Activated CD8-positive, alpha-beta memory T cell treated with anti-CD3 and anti-CD28 coated beads, Interleukin-2, amount 50 U/mL, for 1 hour (primary cell): ENCODE measurements at regions not wholly inside any gene's neighbourhood (a gene's known extent, or its start where the extent isn't known, plus 50 kb on each side); places are given as distances from the start of the nearest gene placed in this dataset.
"Not testable (repeated sequence)": the region's sequence is repeated elsewhere in the genome, so short reads cannot be mapped to it uniquely, and the experiment has no call there.

Experiments used
- DNase-seq: peaks from one replicate; pipeline ENCODE4 v3.0.0-alpha.2; 2020; ENCODE audit errors: extremely low read depth

DNA sequence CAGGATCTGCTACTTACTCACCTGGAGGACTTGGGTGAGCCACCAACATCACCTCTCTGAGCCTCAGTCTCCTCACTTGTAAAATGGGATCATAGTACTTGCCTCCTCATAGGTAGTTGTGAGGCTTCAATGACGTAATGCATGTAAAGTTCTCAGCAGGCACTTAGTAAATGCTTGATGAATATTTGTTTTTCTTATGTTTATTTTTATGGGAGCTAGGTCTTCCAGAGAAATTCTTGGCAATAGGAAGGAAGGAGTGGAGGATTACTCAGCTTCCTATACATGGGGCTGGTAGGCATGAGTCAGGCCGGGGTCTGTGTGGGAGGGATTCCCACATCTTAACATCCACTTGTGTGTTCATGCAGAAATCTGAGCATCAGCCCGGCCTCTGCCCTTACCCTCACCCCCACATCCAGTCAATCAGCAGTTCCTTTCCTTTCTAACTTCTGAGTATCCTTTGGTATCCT, 95.4 kb upstream of the USP24 start:
- no peak for DNase-seq

DNA sequence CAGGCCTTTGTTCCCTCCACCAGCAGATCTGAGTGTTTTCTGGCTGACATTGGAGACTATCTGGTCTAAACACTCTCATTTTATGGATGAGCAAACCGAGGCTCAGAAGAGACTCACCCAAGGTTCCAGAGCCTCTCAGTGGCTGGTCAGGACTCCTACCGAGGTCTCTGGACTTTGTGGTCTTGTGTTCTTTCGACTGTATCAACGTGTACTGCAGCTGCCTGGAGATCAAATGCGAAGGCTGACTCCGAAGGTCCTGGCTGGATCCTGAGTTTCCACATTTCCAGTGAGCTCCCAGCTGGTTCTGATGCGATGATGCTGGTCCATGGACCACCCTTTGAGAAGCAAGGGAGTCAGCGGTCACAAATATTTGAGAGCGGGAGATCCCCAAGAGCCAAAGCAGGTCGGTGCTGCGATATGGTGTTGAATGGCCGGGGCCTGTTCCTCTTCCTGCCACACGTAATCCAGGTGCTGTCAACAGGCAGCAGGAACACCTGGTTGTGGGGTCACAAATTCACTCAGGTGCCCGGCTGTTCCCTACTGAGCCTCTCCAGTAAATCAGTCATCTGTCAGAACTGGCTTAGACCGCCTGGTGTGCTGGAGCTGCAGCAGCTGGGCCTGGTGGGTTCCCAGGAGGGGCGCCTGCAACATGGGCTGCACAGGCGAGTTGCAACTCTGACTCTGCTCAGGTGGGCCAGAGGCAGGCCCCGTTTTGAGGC, 94.8 kb upstream of the USP24 start:
- DNase-seq = no peak

DNA sequence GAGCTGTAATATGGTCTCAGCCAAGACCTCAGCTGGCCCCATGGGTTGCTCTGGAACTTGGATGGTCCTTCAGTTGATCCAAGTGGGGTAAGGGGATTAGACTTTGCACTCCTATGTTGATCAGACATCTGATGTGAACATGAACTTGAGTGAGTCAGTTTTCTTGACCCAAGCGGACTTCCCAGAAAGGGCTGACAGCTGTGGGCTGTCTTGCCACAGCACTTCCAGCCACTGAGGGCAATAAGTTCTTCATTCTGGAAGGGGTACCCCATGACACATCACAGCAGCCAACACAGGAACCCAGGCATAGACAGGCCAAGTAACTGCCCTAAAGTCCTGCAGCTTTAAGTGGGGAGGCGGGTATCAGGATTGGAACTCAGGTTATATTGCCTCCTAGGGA, 93.9 kb upstream of the USP24 start:
- no peak for DNase-seq

DNA sequence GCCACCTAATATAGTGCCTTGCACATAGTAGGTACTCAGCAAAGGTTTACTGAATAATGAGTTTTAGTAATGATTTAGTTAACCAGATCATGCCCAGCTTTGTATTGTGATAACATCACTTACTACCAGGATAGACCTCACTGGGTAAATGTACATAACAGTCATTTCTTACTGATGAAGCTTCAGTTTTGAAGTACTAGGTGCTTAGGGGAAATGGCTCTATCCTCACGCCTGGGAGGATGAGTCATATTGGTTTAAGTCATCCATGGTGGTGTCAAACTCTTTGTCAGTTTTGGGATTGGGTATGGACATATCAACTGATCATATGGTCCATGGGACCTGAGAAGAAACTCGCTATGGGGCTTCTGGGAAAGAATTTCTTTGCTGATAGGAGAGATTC, 90.6 kb upstream of the USP24 start:
- DNase-seq = no peak

DNA sequence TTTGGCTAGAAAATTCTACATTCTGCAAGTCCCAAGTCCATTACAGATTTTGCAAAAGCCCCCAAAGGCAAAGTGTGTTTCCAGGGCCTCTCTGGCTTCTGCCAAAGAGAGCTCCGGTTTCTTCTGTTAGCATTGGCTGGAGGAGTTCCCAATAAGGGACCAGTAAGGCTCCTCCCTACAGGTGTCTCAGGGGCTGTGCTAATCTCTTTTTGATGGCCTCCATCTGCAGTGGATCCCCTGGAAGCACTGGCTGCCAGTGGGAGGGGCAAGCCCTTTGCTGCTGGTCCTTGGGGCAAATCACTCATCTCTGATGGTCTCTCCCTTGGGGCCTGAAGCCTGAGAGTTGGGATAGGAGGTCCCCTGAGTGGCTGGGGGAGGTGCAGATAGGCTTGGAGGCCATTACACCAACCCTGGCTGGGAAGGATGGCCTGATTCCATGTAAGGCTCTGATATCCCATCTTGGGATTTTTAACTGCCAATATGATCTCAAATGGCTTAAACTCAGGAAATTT, 89.1 kb upstream of the USP24 start:
- no peak for DNase-seq

DNA sequence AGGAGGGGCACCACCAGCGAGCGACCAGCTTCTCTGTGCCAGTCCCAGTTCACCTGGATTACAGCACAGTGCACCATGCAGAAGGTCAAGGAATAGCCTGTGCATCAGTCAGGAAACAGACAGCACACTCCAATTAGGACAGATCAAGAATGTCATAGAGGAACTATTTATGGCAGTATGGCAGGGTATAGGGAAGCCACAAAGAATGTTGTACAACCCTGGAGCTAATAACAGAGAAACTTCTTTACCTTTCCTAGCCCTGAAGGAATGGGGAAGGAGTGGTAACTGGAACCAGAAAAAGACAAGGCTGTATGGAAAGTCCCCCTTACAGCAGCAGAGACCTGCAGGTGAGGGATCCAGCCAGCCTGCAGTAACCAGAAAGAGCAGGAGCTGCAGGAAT, 87.8 kb upstream of the USP24 start:
- no peak for DNase-seq

DNA sequence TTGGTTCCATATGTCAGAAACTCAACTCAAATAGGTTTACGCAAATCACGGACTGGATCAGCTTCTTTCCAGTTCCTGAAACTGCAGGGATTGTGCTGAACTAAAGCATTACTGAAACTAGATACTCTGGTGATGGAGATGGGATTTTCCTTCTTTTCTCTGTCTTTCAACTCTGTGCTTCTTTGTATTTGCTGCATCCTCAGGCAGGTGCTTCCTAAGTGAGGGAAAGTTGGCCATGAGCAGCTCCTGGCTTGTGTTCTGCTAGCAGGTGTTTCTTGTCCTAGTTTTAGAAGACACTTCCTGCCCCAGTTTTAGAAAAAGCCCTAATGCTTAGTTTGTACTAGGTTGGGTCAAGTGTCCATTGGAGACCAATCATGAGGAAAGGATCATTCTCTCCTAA, 86.7 kb upstream of the USP24 start:
- DNase-seq = no peak

DNA sequence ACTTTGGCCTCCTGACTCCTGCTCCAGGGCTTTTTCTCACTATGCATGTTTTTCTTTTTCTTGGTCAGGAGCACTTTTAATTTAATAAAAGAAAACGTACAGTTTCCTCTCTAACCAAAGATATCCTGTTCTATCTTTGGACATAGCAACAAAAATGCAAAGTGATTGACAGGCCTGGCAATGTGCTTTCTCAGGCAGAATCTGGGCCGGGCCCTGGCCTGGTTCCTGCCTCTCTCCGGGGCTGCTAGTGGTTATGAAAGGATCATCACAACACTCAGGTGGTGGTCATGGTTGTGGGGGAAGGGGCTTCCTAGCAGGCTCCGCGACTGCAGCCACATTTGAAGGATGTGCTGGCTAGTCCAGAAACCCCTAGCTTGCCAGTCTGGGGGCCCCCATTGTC, 85.8 kb upstream of the USP24 start:
- DNase-seq = no peak

DNA sequence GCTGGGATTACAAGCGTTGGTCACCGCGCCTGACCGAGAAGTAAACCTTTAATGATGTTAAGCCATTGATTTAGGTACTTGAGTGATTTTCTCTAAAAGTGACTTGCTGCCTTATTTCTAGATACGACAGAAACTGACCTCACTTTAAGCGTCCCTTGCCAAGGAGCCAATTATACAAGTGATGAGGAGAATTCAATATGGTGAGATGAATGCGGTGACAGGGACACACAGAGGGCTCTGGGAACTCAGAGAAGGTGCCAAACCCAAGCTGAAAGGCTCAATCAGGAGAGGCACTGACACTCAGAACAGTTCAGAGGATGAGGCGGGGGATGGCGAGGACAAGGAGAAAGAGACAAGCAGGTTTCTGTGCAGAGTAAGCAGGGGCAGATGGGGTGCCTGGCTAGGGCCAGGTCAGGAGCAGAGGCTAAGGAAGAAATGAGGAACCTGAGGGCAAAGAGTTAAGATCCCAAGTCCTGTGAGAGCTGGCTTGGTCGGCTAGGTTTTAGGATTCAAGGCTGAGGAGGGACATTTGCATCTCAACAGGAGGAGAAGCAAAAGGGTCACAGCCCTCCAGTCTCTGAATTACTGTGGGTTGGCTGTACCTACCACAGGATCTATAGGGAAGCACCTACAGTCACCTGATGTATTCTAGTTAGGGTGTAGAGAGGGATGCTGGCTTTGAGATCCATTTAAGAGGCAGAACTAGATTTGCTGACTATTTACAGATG, 83.2 kb upstream of the USP24 start:
- DNase-seq = no peak

DNA sequence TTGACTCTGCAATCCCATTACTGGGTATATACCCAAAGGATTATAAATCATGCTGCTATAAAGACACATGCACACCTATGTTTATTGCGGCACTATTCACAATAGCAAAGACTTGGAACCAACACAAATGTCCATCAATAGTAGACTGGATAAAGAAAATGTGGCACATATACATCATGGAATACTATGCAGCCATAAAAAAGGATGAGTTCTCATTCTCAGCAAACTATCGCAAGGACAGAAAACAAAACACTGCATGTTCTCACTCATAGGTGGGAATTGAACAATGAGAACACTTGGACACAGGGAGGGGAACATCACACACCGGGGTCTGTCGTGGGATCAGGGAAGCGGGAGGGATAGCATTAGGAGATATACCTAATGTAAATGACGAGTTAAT, 81.1 kb upstream of the USP24 start:
- not testable (repeated sequence) for DNase-seq

DNA sequence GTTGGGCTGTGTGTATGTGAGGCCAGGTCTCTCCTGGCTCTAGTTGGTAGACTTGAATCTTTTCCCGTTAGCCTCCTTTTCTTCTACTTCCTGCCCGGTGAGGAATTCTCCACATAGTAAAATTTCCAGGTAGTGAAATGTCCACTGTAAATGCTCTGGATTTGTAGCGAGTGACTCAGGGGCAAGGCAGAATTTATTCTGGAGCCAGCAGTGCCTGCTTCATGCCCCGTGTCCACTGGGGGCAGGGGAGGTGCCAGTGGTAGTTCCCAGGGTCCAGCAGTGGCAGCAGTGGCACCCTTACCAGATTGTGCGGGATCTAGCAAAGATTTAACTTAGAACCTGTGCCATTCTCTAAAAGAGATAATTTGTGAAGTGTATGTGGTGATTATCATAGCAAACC, 74.5 kb upstream of the USP24 start:
- DNase-seq = no peak

DNA sequence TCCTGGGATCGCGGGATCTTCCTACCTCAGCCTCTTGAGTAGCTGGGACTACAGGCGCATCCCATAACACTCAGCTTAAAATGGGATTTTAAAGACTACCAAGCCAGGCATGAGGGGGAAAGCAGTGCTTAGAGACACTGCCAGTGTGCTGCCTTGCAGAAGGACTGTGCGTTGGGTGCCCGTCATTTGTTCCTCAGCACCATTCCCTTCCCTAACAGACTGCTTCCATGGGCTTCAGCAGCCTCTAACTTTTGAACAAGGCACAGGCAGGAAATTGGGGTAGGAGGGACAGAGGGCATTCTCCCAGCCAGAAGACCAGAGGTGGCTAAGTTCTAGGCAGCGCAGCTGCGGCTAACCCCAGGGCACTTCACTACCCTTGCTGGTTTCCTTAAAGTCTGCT, 73.9 kb upstream of the USP24 start:
- DNase-seq = no peak

DNA sequence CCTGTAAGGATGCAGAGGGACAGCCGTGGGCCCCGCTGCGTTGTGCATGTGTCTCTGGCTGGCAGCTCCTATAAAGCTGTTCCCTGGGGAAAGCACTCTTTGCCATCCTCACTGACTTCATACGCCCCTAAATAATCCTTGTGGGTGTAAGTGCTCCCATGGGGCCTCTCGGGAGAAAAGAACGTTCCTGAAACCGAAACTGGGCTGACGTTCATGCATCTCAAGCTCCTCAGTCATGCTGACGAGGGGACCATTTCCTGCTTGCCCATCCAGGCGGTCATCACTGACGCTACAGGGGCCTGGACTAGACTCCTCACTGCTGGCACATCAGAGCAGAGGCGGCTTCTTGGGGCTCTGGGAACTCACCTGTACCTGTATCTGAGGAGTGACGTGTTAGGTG, 73.1 kb upstream of the USP24 start:
- DNase-seq = no peak

DNA sequence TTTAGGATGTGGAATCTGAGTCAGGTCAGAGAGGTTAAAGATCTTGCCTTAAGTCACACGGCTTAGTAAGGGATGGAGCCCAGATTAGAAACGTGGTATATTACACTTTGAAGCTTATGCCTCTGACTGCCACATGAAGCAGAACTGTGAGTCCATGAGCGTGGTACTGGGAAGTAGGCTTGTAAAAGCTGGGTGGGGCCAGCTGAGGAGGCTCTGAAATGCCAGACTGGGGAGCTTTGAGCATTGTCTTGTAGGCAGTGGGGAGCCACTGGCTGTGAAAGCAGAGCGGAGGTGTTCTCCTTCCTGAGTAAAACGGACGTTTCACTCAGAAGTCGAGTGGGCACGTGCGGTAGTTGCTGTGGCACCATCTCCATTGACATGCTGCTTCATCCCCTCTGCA, 72.6 kb upstream of the USP24 start:
- DNase-seq = no peak

DNA sequence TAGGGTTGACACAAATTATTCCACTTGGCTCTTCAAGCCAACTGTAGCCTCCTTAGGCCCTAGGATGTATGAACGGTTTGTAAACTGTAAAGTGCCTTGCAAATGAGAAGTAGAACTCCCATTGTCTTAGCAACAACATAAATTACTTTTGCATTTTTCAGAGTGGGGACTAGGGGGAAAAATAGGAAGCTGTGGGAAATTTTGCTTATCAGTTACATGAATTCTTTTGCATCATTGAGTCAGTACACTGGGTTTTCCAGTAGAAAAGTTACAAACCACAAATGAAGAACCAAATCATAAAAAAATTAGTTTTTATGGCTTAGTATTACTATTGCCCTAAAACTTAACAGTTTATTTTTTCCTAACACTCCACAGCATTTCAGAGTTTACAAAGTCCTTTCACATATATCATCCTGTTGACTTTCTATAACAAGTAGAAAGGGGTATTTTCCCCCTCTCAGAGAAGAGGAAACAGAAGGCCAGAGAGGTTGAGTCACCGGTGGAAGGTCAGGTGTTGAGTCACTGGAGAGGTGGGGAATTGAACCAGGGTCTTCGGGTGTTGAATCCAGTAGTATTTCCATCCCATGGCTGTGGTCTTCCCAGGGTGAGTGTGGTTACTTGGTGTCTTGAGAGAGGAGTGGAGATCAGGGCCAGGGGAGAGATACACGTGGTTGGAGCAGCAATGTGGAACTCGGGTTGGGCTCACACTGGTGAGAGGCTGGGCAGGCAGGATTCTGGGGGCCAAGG, 71.9 kb upstream of the USP24 start:
- DNase-seq = no peak

DNA sequence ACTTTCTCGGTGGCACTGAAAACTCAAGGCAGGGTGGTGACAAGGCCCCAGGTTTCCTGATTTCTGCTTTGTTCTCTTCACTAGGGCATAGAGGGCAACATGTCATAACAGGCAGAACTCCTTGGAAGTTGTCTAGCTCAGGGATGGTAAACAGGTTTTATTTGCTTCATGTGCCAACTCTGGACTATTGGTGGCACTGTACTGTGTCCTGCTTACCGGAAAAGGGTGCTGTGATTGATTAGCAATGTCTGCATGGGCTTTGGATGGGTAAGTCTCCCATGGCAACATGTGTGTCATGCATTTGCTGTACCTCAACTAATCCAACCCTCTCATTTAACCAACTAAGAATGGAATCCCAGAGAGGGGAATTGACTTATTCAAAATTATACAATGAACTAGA, 70.7 kb upstream of the USP24 start:
- no peak for DNase-seq

DNA sequence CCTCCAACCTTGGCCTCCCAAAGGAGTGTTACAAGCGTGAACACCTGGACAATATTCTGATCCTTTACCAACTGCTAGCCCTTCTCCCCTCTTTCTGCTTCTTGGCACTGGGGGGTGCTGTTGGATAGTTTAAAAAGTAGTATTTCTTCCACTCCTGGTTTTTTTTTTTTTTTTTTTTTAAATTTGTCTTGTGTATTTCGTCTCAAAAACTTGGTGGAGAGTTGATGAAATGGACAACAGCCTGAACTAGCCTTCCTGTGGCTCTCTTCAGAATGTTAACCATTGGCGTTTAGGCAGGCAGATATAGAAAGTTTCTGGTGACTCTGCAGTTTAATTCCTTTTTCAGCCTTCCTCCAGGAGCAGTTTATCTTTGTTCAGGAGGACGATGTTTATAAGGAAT, 69.7 kb upstream of the USP24 start:
- DNase-seq = no peak

DNA sequence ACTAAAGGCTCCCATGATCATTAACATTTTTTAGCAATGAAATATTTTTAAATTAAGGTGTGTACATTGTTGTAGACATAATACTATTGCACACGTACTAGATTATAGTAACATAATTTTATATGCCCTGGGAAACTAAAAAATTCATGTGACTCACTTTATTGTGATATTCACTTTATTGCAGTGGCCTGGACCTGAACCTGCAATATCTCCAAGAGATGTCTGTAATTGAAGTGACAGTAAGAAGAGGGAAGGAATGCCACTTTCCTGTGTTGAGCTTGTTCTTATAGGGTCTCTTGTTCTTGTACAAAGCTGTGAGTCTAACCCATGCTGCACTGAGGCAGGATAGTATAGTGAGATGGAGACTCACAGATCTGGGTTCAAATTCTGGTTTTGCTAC, 66.9 kb upstream of the USP24 start:
- DNase-seq = no peak

DNA sequence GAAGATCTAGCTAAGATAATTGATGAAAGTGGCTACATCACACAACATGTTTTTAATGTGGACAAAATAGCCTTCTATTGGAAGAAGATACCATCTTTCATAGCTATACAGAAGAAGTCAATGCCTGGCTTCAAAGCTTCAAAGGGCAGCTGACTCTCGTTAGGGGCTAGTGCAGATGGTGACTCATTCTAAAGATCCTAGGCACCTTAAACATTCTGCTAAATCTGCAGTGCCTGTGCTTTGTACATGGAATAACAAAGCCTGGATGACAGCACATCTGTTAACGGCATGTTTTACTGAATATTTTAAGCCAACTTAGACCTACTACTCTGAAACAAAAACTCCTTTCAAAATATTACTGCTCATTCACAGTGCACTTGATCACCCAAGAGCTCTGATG, 65.6 kb upstream of the USP24 start:
- no peak for DNase-seq

DNA sequence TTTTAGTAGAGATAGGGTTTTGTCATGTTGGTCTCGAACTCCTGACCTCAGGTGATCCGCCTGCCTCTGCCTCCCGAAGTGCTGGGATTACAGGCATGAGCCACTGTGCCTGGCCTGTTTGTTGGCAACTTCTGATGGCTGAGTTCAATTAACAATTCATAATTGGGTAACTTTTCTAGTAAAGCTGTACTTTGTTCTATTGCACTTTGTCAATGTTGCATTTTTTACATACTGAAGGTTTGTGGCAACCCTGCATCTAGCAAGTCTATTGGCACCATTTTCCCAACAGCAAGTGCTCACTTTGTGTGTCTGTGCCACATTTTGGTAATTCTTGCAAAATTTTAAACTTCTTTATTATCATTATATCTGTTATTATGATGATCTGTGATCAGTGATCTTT, 64.5 kb upstream of the USP24 start:
- no peak for DNase-seq

DNA sequence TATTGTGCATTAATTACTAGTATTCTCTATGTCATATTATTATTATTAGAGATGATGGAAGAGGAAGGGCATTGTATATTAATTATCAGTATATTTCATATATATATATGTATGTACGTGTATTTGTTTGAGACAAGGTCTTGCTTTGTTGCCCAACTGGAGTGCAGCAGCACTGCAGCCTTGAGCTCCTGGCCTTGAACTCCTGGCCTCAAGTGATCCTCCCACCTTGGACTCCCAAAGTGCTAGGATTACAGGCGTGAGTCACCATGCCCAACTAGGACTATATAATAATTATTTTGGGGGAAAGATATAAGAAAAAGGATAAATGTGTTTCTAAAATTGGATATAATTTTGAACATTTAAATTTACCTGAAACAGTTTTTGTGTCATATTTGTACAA, 63.2 kb upstream of the USP24 start:
- no peak for DNase-seq

DNA sequence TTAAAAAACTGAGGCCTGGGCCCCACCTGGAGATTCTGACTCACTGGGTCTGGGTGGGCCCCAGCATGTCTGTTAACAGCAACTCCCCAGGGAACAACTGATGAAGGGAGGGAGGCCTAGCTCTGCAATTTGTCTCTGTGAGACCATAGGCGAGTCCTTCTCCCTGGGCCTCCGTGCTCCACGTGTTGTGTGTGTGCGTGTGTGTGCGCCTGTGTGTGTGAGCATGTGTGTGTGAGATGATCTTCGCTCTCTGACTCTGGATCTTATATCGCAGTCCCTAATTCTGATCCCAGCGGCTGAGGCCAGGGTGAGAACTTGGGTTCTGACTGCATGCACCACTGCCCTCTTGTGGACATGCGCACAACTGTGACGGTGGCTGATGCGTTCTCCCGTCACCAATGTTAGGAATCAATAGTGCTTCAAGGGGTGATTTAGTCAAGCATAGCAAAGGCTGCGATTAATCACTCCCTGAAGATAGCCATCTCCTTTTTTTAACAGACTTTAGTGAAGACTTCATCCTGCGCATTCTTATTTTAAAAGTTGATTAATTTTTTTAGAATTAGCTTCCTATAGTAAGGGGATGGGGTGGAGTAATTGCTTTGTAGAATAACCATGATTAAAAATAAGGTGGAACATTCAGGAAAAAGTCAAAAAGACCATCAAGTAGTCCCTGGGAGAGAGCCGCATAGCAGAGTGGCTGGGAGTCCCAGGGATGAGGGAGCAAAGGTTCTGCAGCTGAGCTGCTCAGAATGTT, 62.4 kb upstream of the USP24 start:
- peak; percentile 55 for DNase-seq
